NCI-H2196 treated with DMSO at 0.1 percent for 48 hours (cell line): ENCODE measurements at regions not wholly inside any gene's neighbourhood (a gene's known extent, or its start where the extent isn't known, plus 50 kb on each side); places are given as distances from the start of the nearest gene placed in this dataset.
"Not testable (repeated sequence)": the region's sequence is repeated elsewhere in the genome, so short reads cannot be mapped to it uniquely, and the experiment has no call there.

Experiments used
- DNase-seq: peaks from one replicate; lab custom pipeline; 2025; ENCODE audit not compliant: unreplicated experiment; lab: John Stamatoyannopoulos, UW

DNA sequence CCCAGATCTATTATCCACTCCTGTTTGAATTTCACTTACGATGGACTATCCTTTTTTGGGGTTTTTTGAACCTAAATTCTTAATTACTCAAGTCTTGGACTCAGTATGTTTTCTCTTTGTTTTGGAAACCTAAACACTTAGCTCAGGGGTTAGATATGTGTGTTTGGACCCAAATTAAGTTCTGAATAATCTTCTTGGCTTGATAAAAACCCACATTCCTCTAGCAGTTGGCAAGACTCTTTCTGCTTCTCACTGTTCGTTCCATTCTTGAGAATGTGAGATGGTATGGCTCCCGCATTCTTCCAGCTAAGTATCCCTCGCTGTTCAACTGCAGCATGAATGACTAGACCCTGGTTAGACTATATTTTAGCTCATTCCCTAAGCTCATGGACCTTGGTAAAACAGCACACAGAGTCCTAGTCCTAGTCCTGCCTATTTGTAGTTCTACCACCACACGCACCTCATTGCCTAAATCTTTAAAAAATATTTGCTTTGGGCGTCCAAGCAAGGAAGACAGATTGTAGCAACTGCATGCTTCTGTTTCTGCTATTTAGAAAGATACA is 860.0 kb downstream of the RPS29 start:
- no peak for DNase-seq

DNA sequence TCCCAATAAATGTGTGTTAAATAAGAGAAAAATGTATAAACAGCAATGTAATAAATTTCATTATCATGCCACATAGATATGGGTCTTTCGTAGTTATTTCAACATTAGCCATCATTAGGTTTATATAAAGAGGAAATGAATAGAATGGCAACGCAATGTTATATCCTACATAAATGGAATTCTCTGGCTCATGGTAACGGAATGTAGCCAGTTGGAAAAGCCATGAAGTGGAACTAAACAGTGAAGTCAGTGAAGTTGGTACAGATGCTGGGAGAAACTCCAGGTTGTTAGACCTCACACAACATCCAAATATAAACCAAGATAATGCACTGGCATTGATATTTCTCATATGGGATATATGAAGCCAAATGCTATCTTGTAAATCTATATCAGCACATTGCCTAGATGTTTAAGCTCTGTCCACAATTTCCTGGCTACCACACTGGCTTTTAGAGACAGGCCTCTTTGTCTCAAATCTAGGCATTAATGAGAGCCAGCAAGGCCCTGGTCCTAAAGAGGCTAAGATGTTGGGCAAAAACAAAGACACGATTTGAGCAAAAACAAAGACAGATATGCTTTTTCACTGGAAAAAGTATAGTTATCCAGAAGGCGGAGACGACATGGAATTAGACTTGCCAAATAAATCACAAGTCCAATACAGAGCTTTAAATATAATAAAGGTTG is 861.0 kb downstream of the RPS29 start:
- no peak for DNase-seq

DNA sequence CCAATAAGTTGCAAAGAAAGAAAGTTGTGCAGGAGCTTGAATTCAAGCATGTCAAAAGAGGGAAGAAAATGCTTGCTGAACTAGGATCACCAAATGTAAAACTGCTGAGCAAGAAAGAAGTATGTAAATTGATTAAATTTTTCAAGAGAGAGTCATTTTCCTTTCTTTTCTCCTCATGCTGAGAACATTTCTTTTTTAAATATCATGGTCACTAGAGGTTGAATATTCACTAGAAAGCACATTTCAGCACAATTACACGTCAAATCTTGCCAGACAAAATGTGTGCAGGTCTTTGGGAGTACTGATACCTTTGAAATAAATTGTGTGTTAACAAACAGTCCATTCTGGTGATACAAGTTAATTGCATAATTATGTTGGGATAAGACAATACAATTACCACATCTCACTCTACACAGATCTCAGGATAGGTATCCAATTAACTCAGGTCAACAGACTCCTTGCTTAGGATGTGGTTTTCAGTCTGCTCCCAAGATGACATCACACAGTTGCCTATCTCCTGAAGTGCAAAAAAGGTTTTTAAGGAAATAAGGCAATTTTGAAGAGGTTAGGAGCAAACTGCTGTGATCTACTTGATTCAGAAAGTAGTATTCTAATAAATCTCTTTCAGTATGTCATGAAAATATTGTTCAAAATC is 862.2 kb downstream of the RPS29 start:
- DNase-seq = no peak

DNA sequence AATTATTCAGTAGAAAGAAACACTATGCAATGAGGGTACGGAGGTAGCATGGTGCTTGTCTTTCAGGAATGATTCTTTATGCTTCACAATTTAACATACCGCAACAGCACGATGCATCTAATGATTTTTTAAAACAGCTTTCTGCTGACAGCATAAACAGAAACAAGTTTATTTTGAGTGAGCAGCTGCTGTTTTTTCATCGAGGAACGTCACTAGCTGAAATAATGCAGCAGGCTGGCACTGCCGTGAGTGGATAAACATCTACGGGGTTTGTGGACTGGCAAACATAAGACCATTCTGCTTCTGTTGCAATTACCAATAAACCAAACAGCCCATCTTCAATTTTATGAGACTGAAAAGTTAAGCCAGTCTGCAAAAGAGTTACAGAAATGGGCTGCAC is 871.8 kb downstream of the RPS29 start:
- no peak for DNase-seq

DNA sequence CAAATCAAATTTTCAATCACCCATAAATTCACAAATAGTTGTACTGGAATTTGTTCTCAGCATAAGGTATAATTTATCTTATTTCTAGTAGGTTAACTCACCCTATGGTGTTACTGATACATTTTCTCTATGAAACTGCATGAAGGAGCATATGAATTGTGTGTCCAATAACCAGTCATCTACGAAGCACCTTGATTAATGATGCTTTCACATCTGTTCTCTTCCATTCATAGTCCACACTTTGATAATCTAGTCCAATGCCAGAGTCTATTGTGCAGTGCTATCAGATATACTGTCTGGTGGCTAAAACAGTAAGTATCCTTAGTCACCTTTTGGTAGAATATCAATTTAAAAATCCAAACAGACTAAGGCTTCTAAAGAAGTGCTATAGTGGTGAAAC is 876.0 kb downstream of the RPS29 start:
- DNase-seq = no peak

DNA sequence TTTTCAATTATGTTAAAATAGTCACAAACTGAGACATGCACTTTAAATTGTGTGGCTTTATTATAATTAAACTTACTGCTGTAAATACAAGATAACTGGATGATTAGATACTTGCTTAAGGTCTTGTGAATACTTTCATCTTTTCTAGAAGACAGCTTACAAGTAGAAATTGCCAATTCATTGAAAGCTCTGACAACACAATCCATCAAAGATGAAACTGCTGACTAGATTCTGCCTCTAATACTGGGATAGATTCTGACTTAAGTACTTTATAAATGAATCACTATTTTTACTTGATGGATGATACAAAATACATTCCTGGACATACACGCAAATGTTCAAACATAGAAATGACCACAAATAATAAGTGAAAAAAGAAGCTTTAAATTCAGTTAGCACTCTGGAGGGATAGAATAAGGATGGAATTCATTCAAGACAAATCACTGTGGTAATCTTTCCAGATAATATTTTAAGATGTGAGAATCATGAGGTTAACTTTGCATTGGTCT is 876.8 kb downstream of the RPS29 start:
- DNase-seq = no peak

DNA sequence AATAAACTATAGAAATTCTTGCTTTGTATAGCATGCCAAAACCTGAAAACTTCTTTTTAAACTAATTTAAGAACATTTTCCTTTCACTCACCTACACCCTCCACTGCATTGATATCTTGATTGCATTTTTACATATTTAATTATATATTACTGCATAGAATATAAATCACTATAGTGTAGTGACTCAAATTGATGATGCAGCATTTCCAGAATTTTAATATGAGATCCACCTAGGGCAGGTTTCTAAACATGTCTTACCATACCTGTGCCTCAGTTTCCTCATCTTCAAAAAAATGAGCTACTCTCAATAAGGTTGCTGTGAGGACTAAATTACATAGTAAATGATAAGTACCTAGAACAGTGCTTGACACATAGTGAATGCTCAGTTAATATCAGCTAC is 881.5 kb downstream of the RPS29 start:
- DNase-seq = no peak

DNA sequence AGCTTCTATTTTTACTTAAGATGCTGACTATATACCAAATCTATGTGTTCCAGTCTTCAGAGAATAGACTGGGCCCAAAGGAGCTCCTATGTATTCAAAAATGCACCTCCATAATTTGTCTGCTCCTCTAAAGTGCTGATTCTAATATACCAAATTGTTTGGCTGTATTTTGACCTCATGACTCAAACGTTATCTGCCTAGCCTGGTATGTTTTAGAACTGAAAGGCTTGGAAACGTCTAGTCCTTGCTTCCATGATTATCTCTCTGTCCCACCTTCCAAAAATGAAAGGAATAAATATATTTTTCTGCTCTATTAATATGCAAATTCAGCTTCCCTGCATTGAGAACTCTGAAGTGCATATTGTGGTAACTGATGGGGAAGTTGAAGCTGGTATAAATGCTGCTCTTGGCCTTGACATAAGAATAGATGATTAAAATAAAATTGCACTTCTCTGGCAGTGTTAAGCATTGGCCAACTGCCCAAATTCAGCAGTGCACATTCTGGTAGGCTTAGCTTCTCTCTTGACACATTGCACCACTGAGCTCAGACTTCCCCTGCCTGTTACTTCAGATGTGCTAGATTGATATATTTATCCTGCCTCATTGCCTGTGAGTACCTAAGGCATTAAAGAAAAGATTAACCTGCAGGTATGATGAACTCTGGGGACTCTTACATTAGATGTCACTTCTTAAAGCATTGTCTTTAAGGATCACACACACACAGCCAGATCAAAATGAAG is 882.3 kb downstream of the RPS29 start:
- no peak for DNase-seq

DNA sequence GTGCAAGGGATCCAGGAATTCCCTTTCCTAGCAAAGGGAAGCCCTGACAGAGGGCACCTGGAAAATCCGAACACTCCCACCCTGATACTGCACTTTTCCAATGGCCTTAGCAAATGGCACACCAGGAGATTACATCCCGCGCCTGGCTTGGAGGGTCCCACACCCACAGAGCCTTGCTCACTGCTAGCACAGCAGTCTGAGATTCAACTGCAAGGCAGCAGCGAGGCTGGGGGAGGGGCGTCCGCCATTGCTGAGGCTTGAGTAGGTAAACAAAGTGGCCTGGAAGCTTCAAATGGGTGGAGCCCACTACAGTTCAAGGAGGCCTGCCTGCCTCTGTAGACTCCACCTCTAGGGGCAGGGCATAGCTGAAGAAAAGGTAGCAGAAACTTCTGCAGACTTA is 888.8 kb downstream of the RPS29 start:
- not testable (repeated sequence) for DNase-seq

DNA sequence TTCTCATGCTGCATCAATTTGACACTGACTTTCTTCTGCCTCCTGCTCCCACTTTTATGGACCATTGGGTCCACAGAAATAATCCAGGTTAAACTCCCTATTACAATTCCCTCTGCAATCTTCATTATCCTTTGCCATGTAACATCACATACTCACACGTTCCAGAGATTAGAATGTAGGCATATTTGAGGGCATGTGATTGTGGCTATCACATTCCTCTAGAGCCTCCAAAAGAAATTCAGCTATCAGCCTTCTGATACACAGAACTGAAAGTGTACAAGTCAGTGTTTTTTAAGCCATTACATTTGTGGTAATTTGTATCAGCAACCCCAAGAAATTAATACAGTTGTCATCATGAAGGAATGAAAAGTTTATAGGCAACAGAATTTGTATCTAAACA is 892.4 kb downstream of the RPS29 start:
- DNase-seq = no peak

DNA sequence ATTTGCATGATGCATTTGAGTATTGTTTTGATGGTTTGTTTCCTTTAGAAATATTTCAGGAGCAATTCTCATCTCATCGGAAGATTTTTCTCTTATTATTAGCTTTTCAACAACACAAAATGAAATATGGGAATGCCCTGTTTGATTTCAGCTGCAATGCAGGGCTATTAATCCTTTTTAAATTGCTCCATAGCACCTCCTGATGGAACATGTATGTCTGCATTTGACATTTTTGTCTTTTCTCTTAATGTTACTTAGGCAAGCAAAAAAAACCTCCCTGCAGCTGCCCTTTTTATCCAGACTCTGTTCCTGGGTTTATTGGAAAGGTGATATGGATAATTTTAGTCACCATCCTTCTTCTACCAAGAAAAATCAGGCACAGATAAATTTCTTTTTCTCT is 895.8 kb downstream of the RPS29 start:
- DNase-seq = no peak

DNA sequence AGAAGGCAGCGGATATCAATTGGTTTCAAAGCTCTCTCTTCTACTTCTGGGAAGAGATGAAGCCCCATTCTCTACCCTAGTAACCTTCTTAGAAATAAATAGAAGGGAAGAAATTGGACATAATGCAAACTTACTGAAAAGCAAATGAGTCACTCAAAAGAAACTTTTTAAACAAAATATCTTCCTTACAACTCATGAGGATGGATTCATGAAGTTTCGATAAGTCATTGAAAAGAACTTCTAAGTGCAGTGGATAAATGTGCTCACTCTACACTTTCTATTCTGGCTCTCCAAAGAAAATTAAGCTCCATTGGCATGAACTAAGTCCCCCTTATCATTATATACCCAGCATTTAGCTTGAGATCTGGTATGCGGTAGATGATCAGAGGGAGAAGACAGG is 899.5 kb downstream of the RPS29 start:
- DNase-seq = no peak

DNA sequence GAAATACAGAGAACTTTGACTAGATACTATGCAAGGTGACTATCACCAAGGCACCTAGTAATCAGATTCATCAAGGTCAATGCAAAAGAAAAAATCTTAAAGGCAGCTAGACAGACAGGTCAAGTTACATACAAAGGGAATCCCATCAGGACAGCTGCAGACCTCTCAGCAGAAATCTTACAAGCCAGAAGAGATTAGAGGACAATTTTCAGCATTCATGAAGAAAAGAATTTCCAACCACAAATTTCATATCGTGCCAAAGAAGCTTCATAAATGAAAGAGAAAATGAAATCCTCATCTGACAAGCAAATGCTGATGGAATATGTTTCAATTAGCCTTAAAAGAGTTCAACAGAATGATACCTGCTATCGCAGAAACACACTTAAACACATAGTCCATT is 913.7 kb downstream of the RPS29 start:
- no peak for DNase-seq

DNA sequence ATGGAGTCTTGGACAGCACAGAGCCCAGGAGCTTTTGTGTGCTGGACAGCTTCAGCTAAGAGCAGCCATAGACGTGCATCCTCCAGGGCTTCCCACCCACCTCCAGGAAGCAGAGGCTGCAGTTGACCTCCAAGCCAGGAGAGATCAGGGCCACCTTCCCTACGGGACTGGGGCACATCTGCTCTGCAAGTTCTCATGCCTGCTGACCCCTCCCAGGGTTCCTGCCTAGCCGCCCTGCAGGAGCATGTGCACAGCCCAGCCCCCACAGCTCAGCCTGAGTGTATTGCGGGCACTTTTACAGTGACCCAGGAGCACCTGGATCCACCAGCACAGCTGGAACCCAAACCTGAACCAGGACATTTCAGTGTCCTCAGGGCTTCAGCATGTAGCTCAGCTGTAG is 915.2 kb downstream of the RPS29 start:
- no peak for DNase-seq

DNA sequence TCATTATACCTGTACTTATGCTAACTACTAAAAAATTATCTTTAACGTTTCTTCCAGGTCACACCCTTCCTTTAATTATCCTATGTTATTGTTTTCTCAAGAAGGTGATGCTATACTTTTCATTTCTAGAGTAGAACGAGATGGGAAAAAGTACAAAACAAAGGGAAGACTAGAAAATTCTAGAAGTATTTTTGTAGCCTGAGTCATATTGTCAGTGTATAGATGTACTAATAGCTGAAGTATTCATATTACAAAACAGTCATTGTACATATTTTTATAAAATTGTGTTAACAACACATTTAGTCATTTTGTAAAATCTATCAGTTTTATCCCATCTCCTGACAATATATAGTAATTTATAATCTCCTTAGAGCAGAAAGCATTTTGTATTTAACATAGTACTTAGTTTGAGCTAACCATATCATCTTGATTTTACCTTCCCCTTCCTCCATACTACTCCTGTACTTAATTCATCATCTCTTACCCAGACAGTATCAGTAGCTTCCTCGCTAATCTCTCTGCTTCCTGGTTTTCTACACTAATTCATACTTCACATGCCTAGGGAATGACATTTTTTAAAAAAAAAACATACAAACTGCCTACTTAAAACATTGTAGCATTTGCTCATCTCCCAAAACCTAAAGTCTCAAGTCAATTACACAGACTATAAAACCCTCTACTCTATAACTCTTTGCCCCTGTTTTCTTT is 920.9 kb downstream of the RPS29 start:
- no peak for DNase-seq

DNA sequence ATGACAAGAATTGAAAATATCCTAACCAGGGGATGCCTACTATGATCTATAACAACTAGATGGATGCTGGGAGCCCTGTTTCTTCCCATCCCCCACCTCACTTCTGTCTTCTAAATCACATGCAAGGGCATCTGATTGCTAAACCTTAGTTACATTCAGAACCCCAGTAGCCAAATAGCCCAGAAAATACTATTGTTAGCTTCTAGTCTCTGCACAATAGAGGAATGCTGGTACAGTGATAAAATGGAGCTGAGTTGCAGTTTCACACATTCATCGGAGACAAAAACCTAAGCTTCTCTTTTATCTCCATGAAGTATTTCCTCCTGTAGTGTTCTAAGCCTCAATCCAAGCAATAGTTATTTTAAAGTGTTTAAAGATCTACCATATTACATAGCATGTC is 942.9 kb downstream of the RPS29 start:
- DNase-seq = no peak

DNA sequence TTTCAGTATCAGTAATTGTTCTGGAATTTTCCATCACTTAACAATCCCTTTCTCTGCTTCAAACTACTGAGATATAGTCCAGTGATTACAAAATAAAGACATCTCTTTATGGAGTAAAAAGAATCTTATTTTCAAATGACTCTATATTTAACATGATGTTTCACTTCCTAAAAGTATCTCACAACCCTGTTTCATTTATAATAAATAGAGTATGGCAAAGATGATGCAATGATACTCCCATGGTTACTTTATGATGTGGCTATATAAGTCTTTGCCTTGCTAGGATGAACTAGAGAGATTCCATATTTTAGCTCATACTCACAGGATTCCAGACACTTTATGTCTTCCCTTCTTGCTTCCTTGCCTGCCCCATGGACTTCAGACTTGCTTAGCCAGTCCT is 953.5 kb upstream of the MDGA2 start:
- no peak for DNase-seq

DNA sequence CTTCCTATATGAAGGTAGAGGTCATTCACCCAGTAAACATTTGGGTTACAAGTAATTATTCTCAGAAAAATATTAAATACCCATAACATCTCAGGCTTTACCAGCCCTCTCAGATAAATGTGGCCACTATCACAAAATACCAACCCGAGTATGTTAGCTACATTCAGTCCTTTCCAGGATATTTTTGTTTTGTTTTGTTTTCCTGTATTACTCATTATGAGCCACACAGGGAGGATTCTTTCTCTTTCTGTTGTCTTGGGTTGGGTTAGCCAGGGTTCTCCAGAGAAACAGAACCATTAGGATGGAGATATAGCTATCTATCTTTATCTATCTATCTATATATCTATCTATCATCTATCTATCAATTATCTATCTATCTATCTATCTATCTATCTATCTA is 947.6 kb upstream of the MDGA2 start:
- no peak for DNase-seq

DNA sequence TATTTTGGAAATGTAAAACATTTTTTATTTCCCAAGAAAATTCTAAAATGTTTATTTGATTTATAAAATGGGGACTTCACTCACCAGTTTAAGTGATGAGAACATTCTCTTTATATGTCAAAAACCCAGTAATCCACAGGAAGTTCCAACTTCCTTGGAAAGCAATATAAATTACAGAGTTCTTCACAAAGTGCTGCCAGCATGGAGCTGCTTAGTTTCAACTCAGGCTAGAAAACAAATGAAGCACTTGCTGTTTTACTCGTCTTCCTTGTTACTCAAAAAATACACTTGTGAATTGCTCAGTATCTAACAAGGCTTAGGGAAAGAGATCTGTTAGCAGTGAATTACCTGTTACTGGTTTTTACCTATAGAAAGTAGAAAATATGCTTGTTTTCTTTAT is 942.7 kb upstream of the MDGA2 start:
- no peak for DNase-seq

DNA sequence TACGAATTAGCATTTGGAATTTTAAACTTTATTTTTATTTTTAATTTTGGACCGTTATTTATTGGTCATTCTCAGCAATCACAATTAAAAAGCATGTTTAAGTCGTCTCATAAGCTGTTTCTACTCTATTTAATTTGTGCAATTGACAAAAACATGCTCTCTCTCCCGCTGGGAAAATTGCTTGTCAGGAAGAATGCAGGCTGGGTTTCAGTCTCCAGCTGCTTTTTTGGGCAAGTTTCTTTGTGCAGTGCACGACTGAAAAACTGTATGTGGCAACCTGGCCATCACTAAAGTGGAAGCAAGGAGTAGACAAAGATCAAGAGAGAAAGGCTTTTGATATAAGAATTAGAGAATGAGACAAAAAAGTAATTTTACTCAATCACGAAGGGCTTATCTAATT is 941.5 kb upstream of the MDGA2 start:
- DNase-seq = no peak

DNA sequence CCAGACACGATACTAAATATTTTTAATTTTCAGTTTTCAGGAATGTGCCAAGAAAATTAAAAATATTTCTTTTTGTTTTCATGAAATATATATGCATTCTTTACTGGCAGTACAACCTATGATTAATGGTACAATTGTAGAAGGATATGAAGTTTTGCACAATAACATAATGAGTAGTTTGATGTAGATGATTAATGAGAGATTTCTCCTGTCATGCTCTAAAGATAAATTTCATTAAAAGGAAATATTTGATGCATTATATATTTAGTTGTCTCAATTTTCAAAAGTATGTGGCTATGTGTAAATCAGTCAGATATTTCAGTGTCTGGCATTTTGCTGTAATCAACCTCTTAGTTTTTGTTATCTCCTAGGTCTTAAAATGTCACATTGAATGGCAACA is 940.2 kb upstream of the MDGA2 start:
- no peak for DNase-seq
